HS-27A (cell line): ENCODE measurements at regions not wholly inside any gene's neighbourhood (a gene's known extent, or its start where the extent isn't known, plus 50 kb on each side); places are given as distances from the start of the nearest gene placed in this dataset.
"Not testable (repeated sequence)": the region's sequence is repeated elsewhere in the genome, so short reads cannot be mapped to it uniquely, and the experiment has no call there.

Experiments
- DNase-seq: peaks from one replicate; pipeline ENCODE4 v3.0.0-alpha.2; 2012; ENCODE audit warnings: low read depth, missing footprints

DNA sequence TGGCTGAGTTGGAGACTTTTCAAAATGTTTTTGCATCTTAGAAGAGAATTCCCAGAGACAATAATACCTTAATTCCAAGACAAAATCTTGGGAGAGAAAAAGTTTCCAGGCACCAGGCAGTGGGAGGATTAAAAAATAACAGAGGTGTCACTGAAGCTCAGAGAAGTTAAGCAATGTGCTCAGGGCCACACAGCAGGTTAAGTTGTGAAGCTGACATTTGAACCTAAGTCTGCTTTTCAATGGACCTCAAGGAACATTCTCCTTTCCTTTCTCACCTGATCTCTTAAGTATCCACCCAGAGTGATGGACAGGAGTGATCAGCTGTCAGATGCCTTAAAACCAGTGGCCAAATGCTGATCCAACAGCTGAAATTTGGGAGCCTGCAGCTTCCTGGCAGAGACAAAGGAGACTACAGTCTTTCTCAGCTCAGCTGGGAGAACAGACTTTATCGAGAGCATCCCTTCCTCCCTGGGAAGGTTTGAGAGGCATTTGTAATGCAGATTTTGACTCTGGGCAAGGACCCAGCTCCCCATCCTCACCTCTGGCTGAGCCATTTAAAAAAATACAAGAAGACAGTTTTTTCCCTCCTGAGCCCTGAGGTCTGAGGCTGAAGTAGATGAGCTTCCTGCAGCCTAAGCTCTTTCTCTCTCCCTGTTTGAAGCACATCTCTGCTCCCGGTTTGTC lies 174.9 kb upstream of the RPH3A start:
- DNase-seq = no peak

DNA sequence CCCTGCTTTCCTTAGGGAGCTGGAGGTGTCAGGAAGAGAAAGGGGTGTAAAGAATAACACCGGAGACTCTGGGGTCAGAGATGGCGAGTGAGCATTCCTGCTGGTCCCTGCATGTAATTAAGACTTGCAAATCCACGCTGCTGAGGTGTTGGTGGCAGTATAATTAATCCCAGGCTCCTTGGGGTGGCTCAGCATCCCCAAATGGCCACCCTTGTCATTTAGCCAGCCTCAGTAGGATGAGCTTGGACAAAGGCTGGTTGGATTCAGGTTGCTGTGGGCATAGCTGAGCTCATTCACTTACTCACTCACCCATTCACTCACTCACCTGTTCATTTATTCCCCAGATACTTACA lies 174.4 kb upstream of the RPH3A start:
- no peak for DNase-seq

DNA sequence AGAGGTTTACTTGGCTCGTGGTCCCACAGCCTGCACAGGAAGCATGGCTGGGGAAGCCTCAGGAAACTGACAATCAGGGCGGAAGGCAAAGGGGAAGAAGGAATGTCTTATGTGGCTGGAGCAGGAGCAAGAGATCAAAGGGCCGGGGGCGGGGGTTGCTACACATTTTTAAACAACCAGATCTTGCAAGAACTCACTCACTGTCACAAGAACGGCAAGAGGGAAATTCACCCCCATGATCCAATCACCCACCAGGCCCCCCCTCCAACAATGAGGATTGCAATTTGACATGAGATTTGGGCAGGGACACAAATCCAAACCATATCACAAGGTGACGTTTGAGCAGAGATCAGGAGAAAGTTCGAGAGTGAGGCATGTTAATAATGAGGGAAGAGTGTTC lies 163.7 kb upstream of the RPH3A start:
- no peak for DNase-seq

DNA sequence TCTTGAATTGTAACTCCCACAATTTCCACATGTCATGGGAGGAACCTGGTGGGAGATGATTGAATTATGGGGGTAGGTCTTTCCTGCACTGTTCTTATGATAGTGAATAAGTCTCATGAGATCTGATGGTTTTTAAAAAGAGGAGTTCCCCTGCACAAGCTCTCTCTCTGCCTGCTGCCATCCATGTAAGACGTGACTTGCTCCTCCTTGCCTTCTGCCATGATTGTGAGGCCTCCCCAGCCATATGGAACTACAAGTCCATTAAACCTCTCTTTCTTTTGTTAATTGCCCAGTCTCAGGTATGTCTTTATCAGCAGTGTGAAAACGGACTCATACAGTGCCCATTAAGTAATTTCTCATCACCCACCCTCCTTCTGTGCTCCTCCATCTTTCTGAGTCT lies 159.6 kb upstream of the RPH3A start:
- DNase-seq = not testable (repeated sequence)

DNA sequence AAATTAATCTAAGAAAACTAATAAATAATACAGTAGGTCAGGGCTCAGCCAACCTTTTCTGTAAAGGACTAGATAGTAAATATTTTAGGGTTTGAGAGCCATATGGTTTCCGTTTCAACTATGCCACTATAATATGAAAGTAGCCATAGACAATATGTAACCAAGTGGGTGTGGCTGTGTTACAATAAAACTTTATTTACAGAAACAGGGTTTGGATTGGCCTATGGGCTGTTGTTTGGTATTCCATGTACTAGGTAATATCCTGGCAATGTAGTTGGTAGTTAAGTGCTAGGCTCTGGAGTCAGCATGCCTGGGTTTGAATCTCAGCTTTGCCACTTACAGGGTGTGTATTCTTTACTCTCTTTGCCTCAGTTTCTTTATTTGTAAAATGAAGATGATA lies 156.5 kb upstream of the RPH3A start:
- DNase-seq = no peak

DNA sequence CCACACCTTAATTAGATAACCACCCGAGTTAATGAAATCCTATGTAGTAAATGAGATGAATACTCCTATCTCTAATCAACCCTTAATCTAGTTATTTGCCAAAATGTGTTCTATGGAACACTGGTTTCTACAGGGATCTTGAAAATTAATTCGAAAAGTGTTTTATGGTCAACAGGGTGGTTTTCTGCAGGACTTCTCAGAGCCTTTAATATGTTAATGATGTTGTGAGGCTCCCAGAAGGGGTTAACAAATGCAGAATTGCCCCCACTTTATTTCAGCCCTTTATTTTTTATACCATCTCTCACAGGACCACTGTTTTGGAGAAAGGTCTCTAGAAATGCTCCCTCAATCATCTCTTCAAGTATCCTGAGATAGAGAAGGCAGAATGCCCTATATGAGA lies 153.1 kb upstream of the RPH3A start:
- no peak for DNase-seq

DNA sequence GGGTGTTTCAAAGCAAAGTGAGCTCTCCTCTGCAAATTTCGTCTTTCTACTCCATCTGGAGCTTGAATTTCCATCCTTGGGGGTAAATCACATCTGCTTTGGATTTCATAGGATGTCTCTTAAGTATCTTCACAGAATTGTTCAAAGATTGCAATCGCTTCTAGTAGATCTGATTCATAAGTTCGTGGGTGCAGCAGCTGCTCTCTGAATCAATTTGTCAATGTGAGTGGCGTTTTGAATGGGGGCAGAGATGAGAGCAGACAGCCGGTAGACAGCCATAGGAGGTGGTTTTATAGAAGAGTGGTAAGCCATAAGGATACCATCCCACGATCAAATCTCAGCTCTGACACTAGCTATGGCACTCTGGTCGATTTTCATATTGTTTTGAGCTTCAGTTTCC lies 146.0 kb upstream of the RPH3A start:
- no peak for DNase-seq

DNA sequence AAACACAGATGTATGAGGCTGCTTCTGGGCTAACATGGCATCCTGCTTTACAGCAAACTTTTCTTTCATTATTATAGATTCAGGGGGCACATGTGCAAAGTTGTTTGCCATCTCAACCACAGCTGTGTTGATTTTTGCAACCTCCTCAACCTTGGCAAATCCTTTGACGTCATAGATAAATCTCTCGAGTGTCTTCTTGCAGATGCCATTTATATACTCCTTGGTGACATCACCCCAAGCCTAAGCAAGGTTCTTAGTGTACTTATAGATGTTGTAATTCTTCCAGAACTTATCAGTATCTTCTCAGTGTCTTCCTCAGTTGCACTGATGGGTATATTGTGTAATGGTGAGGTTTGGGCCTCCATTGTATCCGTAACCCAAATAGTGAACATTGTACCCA lies 135.4 kb upstream of the RPH3A start:
- no peak for DNase-seq

DNA sequence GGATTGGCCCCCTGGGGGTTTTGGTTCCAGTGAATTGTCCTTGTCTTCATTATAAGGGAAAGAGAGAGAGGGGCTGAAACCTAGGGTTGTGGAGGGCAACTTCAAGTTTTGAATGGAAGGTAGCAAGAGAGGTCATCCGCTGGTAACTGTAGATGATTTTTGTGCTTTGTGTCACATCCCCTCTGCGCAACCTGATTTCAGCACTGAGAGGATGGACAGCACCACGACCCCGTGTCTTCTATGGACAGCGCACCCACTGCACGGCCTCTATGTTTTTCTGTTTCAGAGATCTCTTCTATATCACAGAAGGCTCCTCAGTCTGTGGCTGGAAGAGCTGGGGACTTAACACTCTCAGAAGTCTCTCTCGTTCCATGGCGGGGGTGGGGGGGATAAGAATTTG lies 127.0 kb upstream of the RPH3A start:
- DNase-seq = no peak

DNA sequence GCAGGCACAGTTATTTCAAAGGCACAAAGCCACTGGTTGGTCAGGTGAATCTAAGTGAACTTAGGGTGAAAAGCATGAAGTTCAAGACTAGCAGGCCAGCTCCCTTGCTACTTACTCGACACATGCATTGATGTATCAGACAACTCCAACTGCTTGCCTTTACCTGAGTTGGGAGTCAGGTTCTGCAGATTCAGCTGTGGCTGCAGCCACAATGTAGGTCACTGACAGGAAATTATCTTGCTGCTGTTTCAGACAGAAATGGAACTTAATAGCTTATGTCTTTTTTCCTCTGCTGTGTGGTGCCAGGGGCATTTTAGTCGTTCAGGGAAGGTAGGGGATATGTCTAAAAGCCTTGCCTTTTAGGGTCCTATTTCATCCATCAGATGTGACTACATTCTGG lies 125.6 kb upstream of the RPH3A start:
- no peak for DNase-seq

DNA sequence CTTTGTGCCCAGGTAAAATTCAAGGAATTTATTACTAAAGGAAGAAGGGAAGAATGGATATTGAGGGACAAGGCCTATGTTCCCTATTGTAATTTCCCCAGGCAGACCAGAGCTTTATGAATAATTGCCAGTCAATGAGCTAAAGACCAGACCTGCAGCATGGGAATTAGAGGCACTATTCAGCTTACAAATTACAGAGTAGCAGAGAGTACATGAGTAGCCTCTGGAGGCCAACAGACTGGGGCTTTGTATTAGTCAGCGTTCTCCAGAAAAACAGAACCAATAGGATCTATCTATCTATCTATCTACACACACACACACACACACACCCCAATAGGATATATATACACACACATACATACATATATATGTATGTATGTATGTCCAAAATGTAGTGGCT lies 120.0 kb upstream of the RPH3A start:
- DNase-seq = no peak

DNA sequence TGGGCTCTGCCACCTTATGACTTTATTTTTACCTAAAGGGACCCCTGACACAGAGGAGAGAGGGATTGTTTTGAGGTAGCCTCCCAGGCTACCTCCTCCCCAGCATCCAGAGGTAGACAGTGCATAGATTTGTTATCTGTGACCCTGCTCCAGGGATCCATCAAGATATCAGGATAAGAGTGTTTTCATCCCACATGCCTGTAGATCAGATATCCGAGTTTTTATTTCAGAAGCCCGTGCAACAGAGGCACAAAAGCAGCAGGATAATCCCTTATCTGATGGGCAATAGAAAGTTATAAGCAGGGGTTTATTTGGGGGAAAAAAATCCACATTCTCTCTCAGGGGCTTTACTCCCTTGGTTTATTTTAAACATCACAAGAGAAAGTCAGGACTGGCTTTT lies 117.0 kb upstream of the RPH3A start:
- no peak for DNase-seq

DNA sequence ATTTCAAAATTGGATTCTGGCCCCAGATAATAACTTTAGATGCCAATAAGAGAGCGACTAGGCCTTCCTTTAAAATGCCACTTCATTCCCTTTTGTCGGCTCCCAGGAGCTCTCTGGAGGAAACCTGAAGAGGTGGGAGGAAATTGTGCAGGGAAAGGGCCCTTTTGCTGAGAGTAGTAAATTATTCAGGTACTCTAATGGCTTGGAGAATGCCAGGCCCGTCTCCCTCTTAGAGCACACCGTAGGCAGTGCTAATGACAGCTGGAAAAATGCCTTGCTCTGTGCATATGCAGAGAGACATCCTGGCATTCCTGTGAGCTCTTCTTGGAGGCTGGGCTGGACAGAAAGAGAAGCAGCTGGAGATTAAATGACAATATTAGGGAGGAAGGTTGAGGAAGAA lies 115.0 kb upstream of the RPH3A start:
- DNase-seq = no peak

DNA sequence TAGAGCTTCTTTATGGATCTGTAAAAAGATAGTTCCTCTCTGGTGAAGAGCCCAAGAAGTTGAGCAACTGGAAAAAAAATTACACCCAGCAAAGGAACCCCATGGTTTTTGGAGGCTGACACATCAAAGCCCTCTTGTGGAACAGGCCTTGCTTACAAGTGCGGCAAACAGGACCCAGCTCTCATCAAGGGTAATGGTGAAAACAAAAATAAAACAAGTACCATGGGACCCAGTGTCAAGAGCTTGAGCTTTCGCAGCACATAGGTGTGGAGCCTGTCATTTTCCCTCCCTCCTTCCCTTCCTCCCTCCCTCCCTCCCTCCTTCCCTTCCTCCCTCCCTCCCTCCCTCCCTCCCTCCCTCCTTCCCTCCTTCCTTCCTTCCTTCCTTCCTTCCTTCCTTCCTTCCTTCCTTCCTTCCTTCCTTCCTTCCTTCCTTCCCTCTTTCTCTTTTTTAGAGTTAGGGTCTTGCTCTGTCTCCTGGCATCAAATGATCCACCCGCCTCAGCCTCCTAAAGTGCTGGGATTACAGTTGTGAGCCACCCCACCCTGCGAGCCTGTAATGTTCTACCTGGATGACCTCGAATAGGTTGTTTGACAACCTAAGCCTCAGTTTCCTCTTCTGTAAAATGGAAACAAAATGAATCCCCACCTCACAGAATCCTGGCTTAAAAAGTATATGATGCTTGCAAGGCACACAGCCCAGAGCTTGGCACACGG lies 114.3 kb upstream of the RPH3A start:
- DNase-seq = no peak

DNA sequence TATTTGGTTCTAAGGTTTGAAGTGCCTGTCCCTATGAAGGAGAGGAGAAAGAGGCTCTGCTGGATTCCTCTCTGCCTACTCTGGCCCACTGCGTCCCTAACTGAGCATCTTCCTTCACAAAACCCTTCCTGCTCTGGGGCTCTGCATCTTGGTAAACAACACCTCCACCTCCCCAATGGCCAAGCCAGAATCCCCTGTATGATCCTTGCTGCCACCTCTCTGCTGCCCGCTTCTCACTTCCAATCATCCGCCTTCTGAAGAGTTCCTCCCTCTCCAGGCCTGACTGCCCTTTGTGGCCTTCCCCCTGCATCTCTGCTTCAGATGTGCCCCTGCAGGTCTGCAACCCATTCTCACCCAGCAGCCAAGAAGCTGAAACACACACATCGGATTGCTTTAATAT lies 110.6 kb upstream of the RPH3A start:
- no peak for DNase-seq

DNA sequence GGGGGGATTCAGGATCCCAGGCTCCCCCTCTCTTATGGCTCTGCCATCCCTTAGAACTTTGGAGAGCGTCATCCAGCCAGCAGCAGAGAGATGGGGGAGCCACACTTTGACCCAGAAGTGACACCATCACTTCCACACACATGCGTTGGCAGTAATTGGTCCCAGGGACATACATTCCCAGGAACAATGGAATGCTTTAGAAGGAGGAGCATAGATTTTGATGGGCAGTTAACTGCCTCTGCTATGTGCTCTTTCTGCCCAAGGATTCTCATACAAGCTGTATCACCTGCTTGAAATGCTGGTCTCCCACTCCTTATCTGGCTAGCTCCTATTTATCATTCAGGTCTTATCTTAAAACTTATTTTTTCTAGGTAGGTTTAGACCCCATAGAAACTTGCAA lies 109.0 kb upstream of the RPH3A start:
- no peak for DNase-seq

DNA sequence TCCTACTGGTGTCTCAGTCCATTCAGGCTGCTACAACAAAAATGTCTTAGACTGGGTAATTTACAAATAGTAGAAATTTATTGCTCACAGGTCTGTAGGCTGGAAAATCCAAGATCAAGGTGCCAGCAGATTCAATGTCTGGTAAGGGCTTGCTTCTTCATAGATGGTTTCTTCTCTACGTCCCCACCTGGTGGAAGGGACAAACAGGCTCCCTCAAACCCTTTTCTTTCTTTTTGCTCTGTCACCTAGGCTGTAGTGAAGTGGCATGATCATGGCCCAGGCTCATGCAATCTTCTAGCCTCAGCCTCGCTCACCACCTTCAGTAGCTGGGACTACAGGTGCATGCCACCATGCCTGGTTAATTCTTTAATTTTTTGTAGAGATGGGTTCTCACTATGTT lies 106.8 kb upstream of the RPH3A start:
- no peak for DNase-seq

DNA sequence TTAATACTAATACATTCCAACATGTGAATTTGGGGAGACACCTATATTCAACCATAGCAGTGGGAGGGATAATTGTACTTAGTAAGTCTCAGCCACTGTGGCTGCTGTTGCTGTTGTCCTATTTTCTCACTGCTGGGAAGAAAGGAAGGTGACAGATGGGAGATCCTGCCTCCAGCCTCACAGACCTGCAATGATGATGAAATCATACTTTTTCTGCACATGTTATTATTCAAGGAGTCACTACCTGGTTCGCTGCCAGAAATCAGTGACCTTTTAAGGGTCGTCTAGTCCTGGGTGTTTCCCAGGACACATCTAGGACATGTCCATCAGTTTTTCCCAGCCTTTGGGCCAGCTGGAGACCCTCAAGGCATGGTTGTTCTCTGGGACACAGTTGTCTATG lies 106.2 kb upstream of the RPH3A start:
- DNase-seq = no peak

DNA sequence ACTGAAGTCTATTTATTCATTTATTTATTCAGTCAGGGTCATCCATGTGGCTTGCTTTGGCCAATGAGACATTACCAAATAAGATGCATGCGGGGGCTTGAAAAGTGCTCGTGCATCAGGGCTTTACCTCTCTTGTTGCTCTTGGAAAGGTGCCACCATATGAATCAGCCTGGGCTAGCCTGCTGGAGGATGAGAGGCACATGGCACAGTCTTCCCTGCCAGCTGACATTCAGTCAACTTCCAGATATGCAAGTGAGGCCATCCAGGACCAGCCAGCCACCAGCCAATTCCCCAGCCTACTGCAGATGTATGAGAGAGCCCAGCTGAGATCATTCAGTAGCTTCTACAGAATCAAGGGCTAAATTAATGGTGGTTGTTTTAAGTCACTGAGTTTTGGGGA lies 105.2 kb upstream of the RPH3A start:
- DNase-seq = peak; percentile 34

DNA sequence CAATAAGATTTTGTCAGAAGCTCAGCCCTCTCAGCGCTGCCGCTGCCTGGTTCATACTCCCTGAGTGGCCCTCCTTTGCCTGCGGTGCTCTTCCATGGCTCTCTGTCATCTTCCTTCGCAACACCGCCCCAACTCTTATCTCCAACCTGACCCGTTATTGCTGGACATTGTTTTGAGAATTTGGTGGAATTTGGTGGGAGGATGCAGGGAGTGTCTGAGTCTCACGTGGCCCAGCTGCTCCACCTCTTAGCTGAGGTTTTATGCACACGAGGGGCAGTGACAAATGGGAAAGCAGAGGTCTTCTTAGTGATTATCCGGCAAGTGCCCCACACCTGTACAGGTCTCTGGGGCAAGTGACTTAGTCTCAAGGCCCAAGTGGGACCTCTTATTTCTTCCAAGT lies 97.5 kb upstream of the RPH3A start:
- DNase-seq = no peak

DNA sequence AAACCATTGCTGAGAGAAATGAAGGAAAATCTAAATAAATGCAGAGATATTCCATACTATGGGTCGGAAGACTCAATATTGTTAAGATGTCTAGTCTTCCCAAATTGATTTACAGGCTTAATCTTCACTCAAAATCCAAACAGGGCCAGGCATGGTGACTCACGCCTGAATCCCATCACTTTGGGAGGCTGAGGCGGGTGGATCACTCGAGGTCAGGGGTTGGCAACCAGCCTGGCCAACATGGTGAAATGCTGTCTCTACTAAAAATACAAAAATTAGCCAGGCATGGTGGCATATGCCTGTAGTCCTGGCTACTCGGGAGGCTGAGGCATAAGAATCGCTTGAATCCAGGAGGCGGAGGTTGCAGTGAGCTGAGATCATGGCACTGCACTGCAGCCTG lies 94.1 kb upstream of the RPH3A start:
- not testable (repeated sequence) for DNase-seq

DNA sequence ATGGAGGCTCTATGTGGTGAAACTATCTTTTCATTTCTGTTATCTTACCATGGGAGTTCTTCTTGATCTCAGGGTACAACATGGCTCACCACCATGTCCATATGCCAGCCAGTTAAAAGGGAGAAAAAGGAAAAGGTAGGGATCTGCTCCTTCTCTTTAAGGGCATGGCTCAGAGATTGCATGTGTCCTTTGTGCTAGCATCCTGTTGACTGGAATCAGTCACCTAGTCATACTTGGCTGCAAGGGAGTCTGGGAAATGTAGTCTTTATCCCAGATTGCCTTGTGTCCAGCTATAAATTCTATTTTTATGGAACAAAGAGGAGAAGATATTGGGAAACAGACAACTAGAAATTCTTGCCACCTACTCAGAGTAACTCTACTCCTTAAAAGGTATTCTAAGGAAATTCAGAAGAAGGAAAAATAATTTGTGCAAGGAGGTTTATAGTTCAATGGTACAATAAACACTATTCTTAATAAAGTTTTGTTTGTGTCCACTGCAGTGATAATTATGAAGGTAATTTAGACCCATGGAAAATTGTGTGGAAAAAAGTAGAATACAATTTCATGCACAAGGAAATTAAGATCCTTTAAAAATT lies 86.4 kb upstream of the RPH3A start:
- no peak for DNase-seq

DNA sequence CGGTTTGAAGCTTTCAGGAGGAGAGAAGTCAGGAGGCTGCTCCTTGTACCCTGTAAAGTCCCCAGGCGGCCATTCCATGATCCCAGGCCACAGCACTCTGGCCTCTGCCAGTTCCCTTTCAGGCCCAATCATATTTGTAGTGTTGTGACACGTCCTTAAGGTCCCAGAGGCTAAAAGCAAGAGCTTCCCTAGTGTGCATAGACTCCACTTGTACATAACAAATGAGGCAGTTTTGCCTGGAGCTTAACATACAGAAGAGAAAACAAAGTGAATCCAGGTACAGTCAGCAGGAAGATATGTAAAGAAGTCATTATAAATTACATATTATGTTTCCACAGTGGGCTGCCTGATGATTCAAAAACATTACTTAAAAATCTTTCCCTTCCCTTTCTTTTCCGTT lies 81.1 kb upstream of the RPH3A start:
- DNase-seq = no peak

DNA sequence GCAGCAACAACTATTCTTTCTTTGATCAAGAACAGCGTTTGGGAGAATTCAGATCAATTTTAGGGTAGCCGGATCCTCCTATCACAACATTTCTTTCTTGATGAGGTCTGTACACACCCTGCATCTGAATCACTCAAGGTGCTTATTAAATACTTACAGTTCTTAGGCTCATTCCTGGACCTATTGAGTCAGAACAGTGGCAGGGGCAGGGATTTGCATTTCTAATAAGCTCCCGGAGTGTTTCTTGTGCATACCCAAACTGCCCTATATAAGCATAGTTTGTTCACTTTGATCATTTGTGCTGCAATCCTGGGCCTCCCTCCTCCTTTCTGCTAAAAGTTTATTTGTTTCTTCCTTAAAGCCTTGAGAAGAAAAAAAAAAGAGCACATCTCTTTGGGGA lies 80.5 kb upstream of the RPH3A start:
- no peak for DNase-seq
